Stimulated activated naive CD8-positive, alpha-beta T cell treated with anti-CD3 and anti-CD28 coated beads, Interleukin-15, Interleukin-2, amounts not matched to agents 100 ng/mL and 50 ng/mL, for 24 hours (primary cell): ENCODE measurements at regions not wholly inside any gene's neighbourhood (a gene's known extent, or its start where the extent isn't known, plus 50 kb on each side); places are given as distances from the start of the nearest gene placed in this dataset.

Experiments used
- H3K27ac Mint-ChIP-seq: one replicate; pipeline ENCODE4 v1.8.0; 2021; ENCODE audit warnings: mild to moderate bottlenecking, mixed read lengths
- H3K27me3 Mint-ChIP-seq: one replicate; pipeline ENCODE4 v1.8.0; 2021; ENCODE audit warnings: mixed read lengths
- H3K36me3 Mint-ChIP-seq: one replicate; pipeline ENCODE4 v1.8.0; 2021; ENCODE audit warnings: low read depth, mixed read lengths
- H3K4me1 Mint-ChIP-seq: one replicate; pipeline ENCODE4 v1.8.0; 2021; ENCODE audit warnings: low read depth, mixed read lengths
- H3K4me3 Mint-ChIP-seq: one replicate; pipeline ENCODE4 v1.8.0; 2021; ENCODE audit warnings: mild to moderate bottlenecking, mixed read lengths
- H3K9me3 Mint-ChIP-seq: one replicate; pipeline ENCODE4 v1.8.0; 2021; ENCODE audit warnings: mixed read lengths

- H3K4me1 Mint-ChIP-seq, result peaks cover 8% of the 10 kb centered on the region
- peaks cover 13% of the 10 kb centered on the region for H3K9me3 Mint-ChIP-seq
- no peaks in the 10 kb centered on the region for H3K36me3 Mint-ChIP-seq
- H3K27me3 Mint-ChIP-seq, result no peaks in the 10 kb centered on the region
- H3K4me3 Mint-ChIP-seq, result no peak overlapping the region
- peak overlapping the region; percentile 29 for H3K27ac Mint-ChIP-seq
Measured at GRCh38 chr3:95923496-95924210, 890.7 kb upstream of the EPHA6 start.

GRCh38 chr3:95926904-95927501, 887.4 kb upstream of the EPHA6 start:
- H3K9me3 Mint-ChIP-seq, result peaks cover 13% of the 10 kb centered on the region
- no peaks in the 10 kb centered on the region for H3K27me3 Mint-ChIP-seq
- H3K4me1 Mint-ChIP-seq, result peaks cover 8% of the 10 kb centered on the region
- no peak overlapping the region for H3K4me3 Mint-ChIP-seq
- no peak overlapping the region for H3K27ac Mint-ChIP-seq
- no peaks in the 10 kb centered on the region for H3K36me3 Mint-ChIP-seq

- no peaks in the 10 kb centered on the region for H3K4me1 Mint-ChIP-seq
- H3K9me3 Mint-ChIP-seq, result no peaks in the 10 kb centered on the region
- no peaks in the 10 kb centered on the region for H3K27me3 Mint-ChIP-seq
- H3K27ac Mint-ChIP-seq, result no peak overlapping the region
- H3K4me3 Mint-ChIP-seq, result no peak overlapping the region
- H3K36me3 Mint-ChIP-seq, result no peaks in the 10 kb centered on the region
Measured at GRCh38 chr3:95934181-95934580, 880.2 kb upstream of the EPHA6 start.

- H3K27ac Mint-ChIP-seq, result no peak overlapping the region
- no peaks in the 10 kb centered on the region for H3K27me3 Mint-ChIP-seq
- no peaks in the 10 kb centered on the region for H3K36me3 Mint-ChIP-seq
- H3K4me3 Mint-ChIP-seq, result no peak overlapping the region
- H3K4me1 Mint-ChIP-seq, result no peaks in the 10 kb centered on the region
- H3K9me3 Mint-ChIP-seq, result peaks cover 4% of the 10 kb centered on the region
Measured at GRCh38 chr3:95939235-95939809, 875.1 kb upstream of the EPHA6 start.

- Mint-ChIP-seq H3K36me3 (no peaks in the 10 kb centered on the region), H3K27ac (no peak overlapping the region), H3K4me3 (no peak overlapping the region), H3K27me3 (no peaks in the 10 kb centered on the region), H3K9me3 (peaks cover 11% of the 10 kb centered on the region), H3K4me1 (no peaks in the 10 kb centered on the region)
Measured at GRCh38 chr3:95965704-95966336, 848.6 kb upstream of the EPHA6 start.

GRCh38 chr3:95971573-95971972, 842.8 kb upstream of the EPHA6 start:
- H3K9me3 Mint-ChIP-seq, result peaks cover 10% of the 10 kb centered on the region
- no peaks in the 10 kb centered on the region for H3K4me1 Mint-ChIP-seq
- no peak overlapping the region for H3K27ac Mint-ChIP-seq
- no peaks in the 10 kb centered on the region for H3K36me3 Mint-ChIP-seq
- H3K4me3 Mint-ChIP-seq, result no peak overlapping the region
- H3K27me3 Mint-ChIP-seq, result no peaks in the 10 kb centered on the region

GRCh38 chr3:95994338-95994737, 820.1 kb upstream of the EPHA6 start:
- Mint-ChIP-seq H3K27me3 (no peaks in the 10 kb centered on the region), H3K4me3 (no peak overlapping the region), H3K36me3 (no peaks in the 10 kb centered on the region), H3K9me3 (peaks cover 9% of the 10 kb centered on the region), H3K27ac (no peak overlapping the region), H3K4me1 (no peaks in the 10 kb centered on the region)

GRCh38 chr3:96000966-96001365, 813.4 kb upstream of the EPHA6 start:
- Mint-ChIP-seq H3K36me3 (no peaks in the 10 kb centered on the region), H3K27me3 (no peaks in the 10 kb centered on the region), H3K4me3 (no peak overlapping the region), H3K9me3 (peaks cover 14% of the 10 kb centered on the region), H3K4me1 (no peaks in the 10 kb centered on the region), H3K27ac (no peak overlapping the region)

- H3K4me3 Mint-ChIP-seq, result no peak overlapping the region
- H3K27me3 Mint-ChIP-seq, result no peaks in the 10 kb centered on the region
- H3K9me3 Mint-ChIP-seq, result peaks cover 9% of the 10 kb centered on the region
- H3K27ac Mint-ChIP-seq, result no peak overlapping the region
- no peaks in the 10 kb centered on the region for H3K4me1 Mint-ChIP-seq
- no peaks in the 10 kb centered on the region for H3K36me3 Mint-ChIP-seq
Measured at GRCh38 chr3:96007650-96008195, 806.7 kb upstream of the EPHA6 start.

- no peak overlapping the region for H3K27ac Mint-ChIP-seq
- no peaks in the 10 kb centered on the region for H3K27me3 Mint-ChIP-seq
- no peaks in the 10 kb centered on the region for H3K36me3 Mint-ChIP-seq
- no peak overlapping the region for H3K4me3 Mint-ChIP-seq
- H3K9me3 Mint-ChIP-seq, result peaks cover 3% of the 10 kb centered on the region
- H3K4me1 Mint-ChIP-seq, result no peaks in the 10 kb centered on the region
Measured at GRCh38 chr3:96012939-96013338, 801.5 kb upstream of the EPHA6 start.

GRCh38 chr3:96017556-96017955, 796.8 kb upstream of the EPHA6 start:
- Mint-ChIP-seq H3K4me1 (no peaks in the 10 kb centered on the region), H3K9me3 (no peaks in the 10 kb centered on the region), H3K4me3 (no peak overlapping the region), H3K36me3 (no peaks in the 10 kb centered on the region), H3K27ac (no peak overlapping the region), H3K27me3 (no peaks in the 10 kb centered on the region)

GRCh38 chr3:96022676-96023075, 791.7 kb upstream of the EPHA6 start:
- H3K9me3 Mint-ChIP-seq, result no peaks in the 10 kb centered on the region
- H3K4me3 Mint-ChIP-seq, result no peak overlapping the region
- no peaks in the 10 kb centered on the region for H3K27me3 Mint-ChIP-seq
- no peak overlapping the region for H3K27ac Mint-ChIP-seq
- H3K36me3 Mint-ChIP-seq, result no peaks in the 10 kb centered on the region
- H3K4me1 Mint-ChIP-seq, result no peaks in the 10 kb centered on the region

- H3K27ac Mint-ChIP-seq, result no peak overlapping the region
- no peaks in the 10 kb centered on the region for H3K36me3 Mint-ChIP-seq
- H3K4me3 Mint-ChIP-seq, result no peak overlapping the region
- no peaks in the 10 kb centered on the region for H3K9me3 Mint-ChIP-seq
- no peaks in the 10 kb centered on the region for H3K27me3 Mint-ChIP-seq
- no peaks in the 10 kb centered on the region for H3K4me1 Mint-ChIP-seq
Measured at GRCh38 chr3:96027718-96028117, 786.7 kb upstream of the EPHA6 start.

GRCh38 chr3:96039632-96040031, 774.8 kb upstream of the EPHA6 start:
- H3K9me3 Mint-ChIP-seq, result peaks cover 13% of the 10 kb centered on the region
- no peak overlapping the region for H3K27ac Mint-ChIP-seq
- H3K36me3 Mint-ChIP-seq, result no peaks in the 10 kb centered on the region
- no peaks in the 10 kb centered on the region for H3K27me3 Mint-ChIP-seq
- H3K4me1 Mint-ChIP-seq, result no peaks in the 10 kb centered on the region
- H3K4me3 Mint-ChIP-seq, result no peak overlapping the region

- Mint-ChIP-seq H3K27me3 (no peaks in the 10 kb centered on the region), H3K9me3 (peaks cover 13% of the 10 kb centered on the region), H3K27ac (no peak overlapping the region), H3K4me1 (no peaks in the 10 kb centered on the region), H3K36me3 (no peaks in the 10 kb centered on the region), H3K4me3 (no peak overlapping the region)
Measured at GRCh38 chr3:96059301-96059700, 755.1 kb upstream of the EPHA6 start.
